ENCODE measurements at regions not wholly inside any gene's neighbourhood (a gene's known extent, or its start where the extent isn't known, plus 50 kb on each side); places are given as distances from the start of the nearest gene placed in this dataset.

DNA sequence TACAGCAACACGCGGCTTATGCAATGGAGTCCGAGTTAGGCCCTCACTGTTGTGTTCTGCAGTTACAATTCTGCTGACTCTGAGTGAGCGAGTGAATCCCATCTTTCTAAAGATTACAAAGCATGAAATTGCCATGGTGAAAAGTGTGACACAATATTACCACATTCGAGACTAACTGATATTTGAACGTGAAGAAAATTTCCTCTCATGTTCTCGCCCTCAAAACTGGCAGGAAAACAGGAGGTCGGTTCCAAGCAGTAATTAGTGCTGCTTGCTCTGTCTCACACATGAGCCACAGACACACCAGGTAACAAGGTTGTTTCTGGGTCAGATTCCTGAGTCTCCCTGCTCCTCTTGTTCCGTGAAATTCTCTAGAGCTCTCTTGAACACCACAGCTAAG, 93.7 kb upstream of the RIOK3 start:
- Mint-ChIP-seq H3K27ac (no peak overlapping the region), H3K4me1 (ENCODE audit: low read depth) (peaks cover 7% of the 10 kb centered on the region), H3K36me3 (ENCODE audit: insufficient read depth) (peaks cover 7% of the 10 kb centered on the region), H3K27me3 (no peaks in the 10 kb centered on the region), H3K4me3 (ENCODE audit: low read depth) (no peak overlapping the region), H3K9me3 (ENCODE audit: low read depth) (peaks cover 6% of the 10 kb centered on the region)
- TF ChIP-seq, protein P1, sequence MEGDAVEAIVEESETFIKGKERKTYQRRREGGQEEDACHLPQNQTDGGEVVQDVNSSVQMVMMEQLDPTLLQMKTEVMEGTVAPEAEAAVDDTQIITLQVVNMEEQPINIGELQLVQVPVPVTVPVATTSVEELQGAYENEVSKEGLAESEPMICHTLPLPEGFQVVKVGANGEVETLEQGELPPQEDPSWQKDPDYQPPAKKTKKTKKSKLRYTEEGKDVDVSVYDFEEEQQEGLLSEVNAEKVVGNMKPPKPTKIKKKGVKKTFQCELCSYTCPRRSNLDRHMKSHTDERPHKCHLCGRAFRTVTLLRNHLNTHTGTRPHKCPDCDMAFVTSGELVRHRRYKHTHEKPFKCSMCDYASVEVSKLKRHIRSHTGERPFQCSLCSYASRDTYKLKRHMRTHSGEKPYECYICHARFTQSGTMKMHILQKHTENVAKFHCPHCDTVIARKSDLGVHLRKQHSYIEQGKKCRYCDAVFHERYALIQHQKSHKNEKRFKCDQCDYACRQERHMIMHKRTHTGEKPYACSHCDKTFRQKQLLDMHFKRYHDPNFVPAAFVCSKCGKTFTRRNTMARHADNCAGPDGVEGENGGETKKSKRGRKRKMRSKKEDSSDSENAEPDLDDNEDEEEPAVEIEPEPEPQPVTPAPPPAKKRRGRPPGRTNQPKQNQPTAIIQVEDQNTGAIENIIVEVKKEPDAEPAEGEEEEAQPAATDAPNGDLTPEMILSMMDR (IDR thresholded peaks at IDR 0.05; ENCODE audit: unreplicated experiment), result no peak
- DNase-seq (ENCODE audit: low spot score, unreplicated experiment), result no peak

DNA sequence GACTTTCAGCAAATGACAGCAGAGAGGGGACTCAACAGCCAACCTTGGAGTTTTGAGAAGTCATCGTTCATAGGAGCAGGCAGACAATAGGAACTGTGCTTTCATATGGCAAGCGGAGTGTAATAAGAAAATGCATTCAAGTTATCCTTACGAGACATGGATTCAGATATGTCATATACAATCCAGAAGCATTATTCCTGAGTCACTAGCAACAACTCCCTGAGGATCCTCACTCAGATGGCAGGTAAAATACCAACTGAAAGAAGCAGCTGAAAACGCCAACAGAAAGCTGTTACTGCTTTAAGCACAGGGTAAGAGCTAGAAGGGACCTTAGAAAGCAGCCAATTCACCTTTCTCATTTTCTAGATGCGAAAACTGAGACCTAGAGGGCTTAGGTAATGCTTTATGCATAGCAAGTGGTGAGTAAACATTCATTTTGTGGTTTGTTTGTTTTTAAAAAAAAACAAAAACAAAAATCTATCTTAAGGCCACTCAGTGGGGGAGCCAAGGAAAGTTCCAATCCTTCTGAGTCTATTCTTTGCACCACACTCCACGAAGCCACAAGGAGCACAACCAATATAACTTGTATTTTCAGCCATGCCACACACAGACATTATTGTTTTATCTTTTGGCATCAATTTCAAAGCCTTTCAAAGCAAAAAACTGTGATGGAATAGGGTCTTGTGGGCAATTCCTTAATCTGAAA, 89.1 kb upstream of the RIOK3 start:
- Mint-ChIP-seq H3K36me3 (ENCODE audit: insufficient read depth) (peaks cover 4% of the 10 kb centered on the region), H3K4me3 (ENCODE audit: low read depth) (no peak overlapping the region), H3K4me1 (ENCODE audit: low read depth) (peaks cover 2% of the 10 kb centered on the region), H3K9me3 (ENCODE audit: low read depth) (peaks cover 6% of the 10 kb centered on the region), H3K27me3 (no peaks in the 10 kb centered on the region), H3K27ac (peak overlapping the region; percentile 63)
- DNase-seq (ENCODE audit: low spot score, unreplicated experiment), result no peak
- TF ChIP-seq, protein P1 (IDR thresholded peaks at IDR 0.05; ENCODE audit: unreplicated experiment), result no peak

DNA sequence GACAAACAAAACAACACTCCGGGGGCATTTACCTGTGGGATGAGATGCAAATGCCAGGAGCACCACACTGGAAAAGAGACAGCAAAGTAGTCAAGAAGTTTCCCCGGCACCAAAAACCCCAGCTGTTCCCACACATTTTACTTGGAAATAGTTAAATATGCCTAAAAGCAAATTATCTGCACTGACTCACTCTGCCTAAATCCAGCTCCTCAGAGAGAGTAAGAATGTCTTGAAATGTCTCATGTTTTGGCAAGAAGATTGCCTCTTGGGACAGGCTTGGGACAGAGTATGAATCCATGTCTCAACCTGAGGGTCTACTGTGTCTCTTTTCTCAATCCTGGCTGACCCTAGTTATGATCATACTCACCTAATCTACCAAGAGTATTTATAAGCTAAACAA, 87.5 kb upstream of the RIOK3 start:
- Mint-ChIP-seq H3K27ac (no peak overlapping the region), H3K4me3 (ENCODE audit: low read depth) (no peak overlapping the region), H3K27me3 (no peaks in the 10 kb centered on the region), H3K36me3 (ENCODE audit: insufficient read depth) (no peaks in the 10 kb centered on the region), H3K9me3 (ENCODE audit: low read depth) (no peaks in the 10 kb centered on the region), H3K4me1 (ENCODE audit: low read depth) (peaks cover 2% of the 10 kb centered on the region)
- no peak for DNase-seq (ENCODE audit: low spot score, unreplicated experiment)
- TF ChIP-seq, protein P1 (IDR thresholded peaks at IDR 0.05; ENCODE audit: unreplicated experiment), result no peak

DNA sequence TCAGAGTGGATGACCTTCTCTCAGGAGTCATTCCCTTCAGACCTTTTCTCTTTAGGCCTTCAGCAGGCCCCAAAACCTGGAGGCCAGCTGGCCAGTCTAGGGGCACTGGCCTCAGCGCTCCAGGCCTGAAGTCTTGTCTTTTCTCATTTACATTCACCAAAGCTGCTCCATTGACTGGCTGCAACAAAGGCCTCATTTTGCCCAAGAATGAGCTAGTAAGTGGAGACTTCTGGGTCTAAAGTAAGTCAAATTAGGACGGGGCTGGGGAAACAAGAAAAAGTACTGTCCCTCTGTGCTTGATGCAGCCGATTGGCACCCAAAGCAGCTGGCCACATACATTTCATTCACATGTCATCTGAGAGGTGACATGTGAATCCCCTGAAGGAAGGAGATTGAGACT, 83.8 kb upstream of the RIOK3 start:
- Mint-ChIP-seq H3K27me3 (no peaks in the 10 kb centered on the region), H3K27ac (no peak overlapping the region), H3K4me3 (ENCODE audit: low read depth) (no peak overlapping the region), H3K4me1 (ENCODE audit: low read depth) (peaks cover 2% of the 10 kb centered on the region), H3K9me3 (ENCODE audit: low read depth) (no peaks in the 10 kb centered on the region), H3K36me3 (ENCODE audit: insufficient read depth) (no peaks in the 10 kb centered on the region)
- DNase-seq (ENCODE audit: low spot score, unreplicated experiment), result no peak
- TF ChIP-seq, protein P1 (IDR thresholded peaks at IDR 0.05; ENCODE audit: unreplicated experiment), result no peak

DNA sequence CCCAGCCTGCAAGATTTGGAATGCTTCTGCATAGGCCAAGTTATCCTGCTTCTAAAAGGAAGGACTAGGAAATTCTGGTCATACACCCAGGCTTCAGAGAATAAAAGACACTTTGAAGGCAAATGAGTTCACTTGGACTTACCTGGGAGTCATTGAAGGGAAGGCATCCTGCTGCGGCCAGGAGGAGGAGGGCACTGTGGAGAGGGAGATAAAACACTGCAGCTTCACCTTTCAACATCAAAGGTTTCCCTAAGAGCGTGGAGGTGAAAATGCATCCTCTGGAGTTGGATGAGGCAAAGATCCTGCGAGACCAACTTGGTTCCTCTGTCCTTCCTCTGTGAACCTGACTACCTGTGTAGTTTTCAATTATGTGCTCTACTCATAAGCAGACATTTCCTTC, 79.5 kb upstream of the RIOK3 start:
- Mint-ChIP-seq H3K9me3 (ENCODE audit: low read depth) (no peaks in the 10 kb centered on the region), H3K27ac (no peak overlapping the region), H3K27me3 (no peaks in the 10 kb centered on the region), H3K4me3 (ENCODE audit: low read depth) (no peak overlapping the region), H3K36me3 (ENCODE audit: insufficient read depth) (no peaks in the 10 kb centered on the region), H3K4me1 (ENCODE audit: low read depth) (no peaks in the 10 kb centered on the region)
- DNase-seq (ENCODE audit: low spot score, unreplicated experiment), result no peak
- TF ChIP-seq, protein P1 (IDR thresholded peaks at IDR 0.05; ENCODE audit: unreplicated experiment), result no peak

All from progenitor cell of endocrine pancreas (in vitro differentiated cells).